ENCODE measurements at regions not wholly inside any gene's neighbourhood (a gene's known extent, or its start where the extent isn't known, plus 50 kb on each side); places are given as distances from the start of the nearest gene placed in this dataset.

DNA sequence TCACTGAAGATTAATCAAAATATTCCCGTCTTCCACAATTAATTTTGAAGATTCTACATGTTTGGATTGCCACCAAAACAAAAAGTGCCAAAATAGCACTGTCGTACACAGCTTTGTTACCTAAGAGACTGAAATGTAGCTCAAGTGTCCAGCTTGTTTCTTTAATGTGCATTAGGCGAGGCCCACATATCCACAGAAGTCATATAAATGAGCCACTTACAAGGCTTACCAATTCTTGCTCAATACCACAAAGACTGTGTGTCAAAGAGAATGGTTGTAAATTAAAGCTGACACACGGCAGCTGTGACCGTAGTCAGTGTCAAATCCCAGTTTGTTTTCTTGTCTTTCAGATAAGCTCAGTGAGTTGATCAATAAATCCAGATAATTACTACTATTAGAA lies 639.4 kb upstream of the TBL1XR1 start:
- Histone ChIP-seq H3K36me3 (ENCODE audit: control insufficient read depth in 4 of 4, insufficient read depth in 3 of 4, low read depth in 1 of 4, low read length in 3 of 4) (no peaks in the 10 kb centered on the region), H3K4me3 (ENCODE audit: low read depth in 1 of 3, low read length in 3 of 3) (no peak overlapping the region), H3K27me3 (ENCODE audit: control insufficient read depth in 4 of 4, insufficient read depth in 4 of 4, low read length in 3 of 4) (no peaks in the 10 kb centered on the region), H3K4me1 (ENCODE audit: control insufficient read depth in 4 of 4, insufficient read depth in 4 of 4, low read length in 3 of 4) (no peaks in the 10 kb centered on the region), H3K27ac (ENCODE audit: low read depth in 1 of 2, low read length in 2 of 2) (no peak overlapping the region), H3K9ac (ENCODE audit: low read depth in 1 of 2, low read length in 2 of 2) (no peak overlapping the region), H3K9me3 (ENCODE audit: control insufficient read depth in 4 of 4, low read length in 3 of 4) (no peaks in the 10 kb centered on the region)
- 71% methylated on average over 5 of the region's 5 CpGs for WGBS
- TF ChIP-seq, protein P1, sequence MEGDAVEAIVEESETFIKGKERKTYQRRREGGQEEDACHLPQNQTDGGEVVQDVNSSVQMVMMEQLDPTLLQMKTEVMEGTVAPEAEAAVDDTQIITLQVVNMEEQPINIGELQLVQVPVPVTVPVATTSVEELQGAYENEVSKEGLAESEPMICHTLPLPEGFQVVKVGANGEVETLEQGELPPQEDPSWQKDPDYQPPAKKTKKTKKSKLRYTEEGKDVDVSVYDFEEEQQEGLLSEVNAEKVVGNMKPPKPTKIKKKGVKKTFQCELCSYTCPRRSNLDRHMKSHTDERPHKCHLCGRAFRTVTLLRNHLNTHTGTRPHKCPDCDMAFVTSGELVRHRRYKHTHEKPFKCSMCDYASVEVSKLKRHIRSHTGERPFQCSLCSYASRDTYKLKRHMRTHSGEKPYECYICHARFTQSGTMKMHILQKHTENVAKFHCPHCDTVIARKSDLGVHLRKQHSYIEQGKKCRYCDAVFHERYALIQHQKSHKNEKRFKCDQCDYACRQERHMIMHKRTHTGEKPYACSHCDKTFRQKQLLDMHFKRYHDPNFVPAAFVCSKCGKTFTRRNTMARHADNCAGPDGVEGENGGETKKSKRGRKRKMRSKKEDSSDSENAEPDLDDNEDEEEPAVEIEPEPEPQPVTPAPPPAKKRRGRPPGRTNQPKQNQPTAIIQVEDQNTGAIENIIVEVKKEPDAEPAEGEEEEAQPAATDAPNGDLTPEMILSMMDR (IDR thresholded peaks at IDR 0.05; ENCODE audit: low read depth, low read length, missing input control) = no peak
- no peak for TF ChIP-seq REST (IDR thresholded peaks at IDR 0.05)
- TF ChIP-seq SP1 (IDR thresholded peaks at IDR 0.05) = no peak
- TF ChIP-seq RXRA (IDR thresholded peaks at IDR 0.05) = no peak
- no peak for TF ChIP-seq HNF4A (conservative IDR thresholded peaks at IDR 0.05)
- TF ChIP-seq, protein P2, sequence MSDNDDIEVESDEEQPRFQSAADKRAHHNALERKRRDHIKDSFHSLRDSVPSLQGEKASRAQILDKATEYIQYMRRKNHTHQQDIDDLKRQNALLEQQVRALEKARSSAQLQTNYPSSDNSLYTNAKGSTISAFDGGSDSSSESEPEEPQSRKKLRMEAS (IDR thresholded peaks at IDR 0.05) = no peak
- no peak for TF ChIP-seq GABPA (IDR thresholded peaks at IDR 0.05 in 1 of 2, conservative IDR thresholded peaks at IDR 0.05 in 1 of 2)
- TF ChIP-seq JUND (IDR thresholded peaks at IDR 0.05) = no peak
- TF ChIP-seq FOXA1 (IDR thresholded peaks at IDR 0.05) = no peak
- TF ChIP-seq FOXA2 (IDR thresholded peaks at IDR 0.05) = no peak
- no peak for DNase-seq (ENCODE audit: low spot score)

- H3K9me3 ChIP-seq (ENCODE audit: control insufficient read depth in 4 of 4, low read length in 3 of 4) = no peaks in the 10 kb centered on the region
- DNase-seq (ENCODE audit: low spot score) = no peak
- 91% methylated on average over 5 of the region's 5 CpGs for WGBS
- no peak for TF ChIP-seq HNF4A (conservative IDR thresholded peaks at IDR 0.05)
- TF ChIP-seq, protein P2 (IDR thresholded peaks at IDR 0.05) = no peak
- TF ChIP-seq EGR1 (IDR thresholded peaks at IDR 0.05; ENCODE audit: low read depth in 2 of 2) = no peak
- TF ChIP-seq, protein P3, sequence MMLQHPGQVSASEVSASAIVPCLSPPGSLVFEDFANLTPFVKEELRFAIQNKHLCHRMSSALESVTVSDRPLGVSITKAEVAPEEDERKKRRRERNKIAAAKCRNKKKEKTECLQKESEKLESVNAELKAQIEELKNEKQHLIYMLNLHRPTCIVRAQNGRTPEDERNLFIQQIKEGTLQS (IDR thresholded peaks at IDR 0.05) = no peak
- no peak for TF ChIP-seq RXRA (IDR thresholded peaks at IDR 0.05)
- no peak for TF ChIP-seq REST (IDR thresholded peaks at IDR 0.05)
- no peak for TF ChIP-seq NR2F2 (IDR thresholded peaks at IDR 0.05)
- TF ChIP-seq YY1 (IDR thresholded peaks at IDR 0.05) = no peak
- TF ChIP-seq, protein P4, sequence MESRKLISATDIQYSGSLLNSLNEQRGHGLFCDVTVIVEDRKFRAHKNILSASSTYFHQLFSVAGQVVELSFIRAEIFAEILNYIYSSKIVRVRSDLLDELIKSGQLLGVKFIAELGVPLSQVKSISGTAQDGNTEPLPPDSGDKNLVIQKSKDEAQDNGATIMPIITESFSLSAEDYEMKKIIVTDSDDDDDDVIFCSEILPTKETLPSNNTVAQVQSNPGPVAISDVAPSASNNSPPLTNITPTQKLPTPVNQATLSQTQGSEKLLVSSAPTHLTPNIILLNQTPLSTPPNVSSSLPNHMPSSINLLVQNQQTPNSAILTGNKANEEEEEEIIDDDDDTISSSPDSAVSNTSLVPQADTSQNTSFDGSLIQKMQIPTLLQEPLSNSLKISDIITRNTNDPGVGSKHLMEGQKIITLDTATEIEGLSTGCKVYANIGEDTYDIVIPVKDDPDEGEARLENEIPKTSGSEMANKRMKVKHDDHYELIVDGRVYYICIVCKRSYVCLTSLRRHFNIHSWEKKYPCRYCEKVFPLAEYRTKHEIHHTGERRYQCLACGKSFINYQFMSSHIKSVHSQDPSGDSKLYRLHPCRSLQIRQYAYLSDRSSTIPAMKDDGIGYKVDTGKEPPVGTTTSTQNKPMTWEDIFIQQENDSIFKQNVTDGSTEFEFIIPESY (IDR thresholded peaks at IDR 0.05) = no peak
- no peak for TF ChIP-seq SP1 (IDR thresholded peaks at IDR 0.05)
- TF ChIP-seq FOXA2 (IDR thresholded peaks at IDR 0.05) = no peak
- TF ChIP-seq GABPA (IDR thresholded peaks at IDR 0.05 in 1 of 2, conservative IDR thresholded peaks at IDR 0.05 in 1 of 2) = no peak
- no peak for TF ChIP-seq JUND (IDR thresholded peaks at IDR 0.05)
- no peak for TF ChIP-seq FOXA1 (IDR thresholded peaks at IDR 0.05)
- no peak for TF ChIP-seq RAD21 (IDR thresholded peaks at IDR 0.05)
These were observed 640.8 kb upstream of the TBL1XR1 start for GRCh38 chr3:177837951-177838655.

More at GRCh38 chr3:177837951-177838655, 640.8 kb upstream of the TBL1XR1 start:
- Histone ChIP-seq H3K9ac (ENCODE audit: low read depth in 1 of 2, low read length in 2 of 2) (no peak overlapping the region), H3K4me3 (ENCODE audit: low read depth in 1 of 3, low read length in 3 of 3) (no peak overlapping the region), H3K4me1 (ENCODE audit: control insufficient read depth in 4 of 4, insufficient read depth in 4 of 4, low read length in 3 of 4) (no peaks in the 10 kb centered on the region), H3K27ac (ENCODE audit: low read depth in 1 of 2, low read length in 2 of 2) (no peak overlapping the region), H3K36me3 (ENCODE audit: control insufficient read depth in 4 of 4, insufficient read depth in 3 of 4, low read depth in 1 of 4, low read length in 3 of 4) (no peaks in the 10 kb centered on the region), H3K27me3 (ENCODE audit: control insufficient read depth in 4 of 4, insufficient read depth in 4 of 4, low read length in 3 of 4) (no peaks in the 10 kb centered on the region)
